ENCODE measurements at regions not wholly inside any gene's neighbourhood (a gene's known extent, or its start where the extent isn't known, plus 50 kb on each side); places are given as distances from the start of the nearest gene placed in this dataset.

DNA sequence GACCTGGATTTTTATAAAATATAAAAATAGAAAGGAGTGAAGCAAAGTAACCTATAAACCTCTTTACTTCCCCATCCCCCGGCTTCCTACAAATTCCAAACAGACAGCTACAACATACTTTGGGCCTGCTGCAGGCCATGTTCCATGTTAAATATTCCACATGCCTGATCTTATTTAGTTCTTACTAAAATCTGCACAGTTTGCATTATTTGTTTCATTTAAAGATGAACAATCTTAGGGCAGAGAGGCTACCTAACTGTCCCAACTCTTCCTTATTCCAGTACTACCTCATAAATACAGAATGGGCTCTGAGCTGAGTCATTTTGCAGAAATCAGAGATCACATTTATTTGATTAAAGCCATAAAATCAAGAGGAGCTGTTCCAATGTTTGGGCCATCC is 665.0 kb downstream of the PDCD6IP start:
- TF ChIP-seq CTCF (IDR thresholded peaks at IDR 0.05) = no peak
- TF ChIP-seq, protein P1, sequence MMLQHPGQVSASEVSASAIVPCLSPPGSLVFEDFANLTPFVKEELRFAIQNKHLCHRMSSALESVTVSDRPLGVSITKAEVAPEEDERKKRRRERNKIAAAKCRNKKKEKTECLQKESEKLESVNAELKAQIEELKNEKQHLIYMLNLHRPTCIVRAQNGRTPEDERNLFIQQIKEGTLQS (CRISPR knock-in tag; conservative IDR thresholded peaks at IDR 0.05) = no peak
- TF ChIP-seq CREM (CRISPR knock-in tag; IDR thresholded peaks at IDR 0.05) = no peak
- no peak for TF ChIP-seq FOXJ3 (CRISPR knock-in tag; IDR thresholded peaks at IDR 0.05; ENCODE audit: borderline replicate concordance)
- no peak for TF ChIP-seq NR3C1 (CRISPR knock-in tag; conservative IDR thresholded peaks at IDR 0.05; ENCODE audit: low read depth)
- no peak for TF ChIP-seq ZNF423 (CRISPR knock-in tag; IDR thresholded peaks at IDR 0.05)
- no peak for TF ChIP-seq ESRRA (CRISPR knock-in tag; IDR thresholded peaks at IDR 0.05; ENCODE audit: borderline replicate concordance)
- TF ChIP-seq GTF2I (CRISPR knock-in tag; conservative IDR thresholded peaks at IDR 0.05) = no peak
- TF ChIP-seq GRHL2 (CRISPR knock-in tag; IDR thresholded peaks at IDR 0.05; ENCODE audit: insufficient replicate concordance, severe bottlenecking) = no peak
- no peak for TF ChIP-seq ETV6 (CRISPR knock-in tag; IDR thresholded peaks at IDR 0.05)
- no peak for TF ChIP-seq USF1 (CRISPR knock-in tag; IDR thresholded peaks at IDR 0.05)
- no peak for TF ChIP-seq GABPB1 (CRISPR knock-in tag; IDR thresholded peaks at IDR 0.05)
- TF ChIP-seq NFYB (CRISPR knock-in tag; conservative IDR thresholded peaks at IDR 0.05; ENCODE audit: low read depth) = no peak

Data from WTC11 (cell line).